Left renal pelvis (tissue), 4 donors: ENCODE measurements at regions not wholly inside any gene's neighbourhood (a gene's known extent, or its start where the extent isn't known, plus 50 kb on each side); places are given as distances from the start of the nearest gene placed in this dataset.

Experiments
- DNase-seq, 4 donors: peaks; one replicate each; pipeline ENCODE4 v3.0.0-alpha.2; 2013; ENCODE audit warnings: low read depth in 4 of 4, low spot score in 3 of 4

DNA sequence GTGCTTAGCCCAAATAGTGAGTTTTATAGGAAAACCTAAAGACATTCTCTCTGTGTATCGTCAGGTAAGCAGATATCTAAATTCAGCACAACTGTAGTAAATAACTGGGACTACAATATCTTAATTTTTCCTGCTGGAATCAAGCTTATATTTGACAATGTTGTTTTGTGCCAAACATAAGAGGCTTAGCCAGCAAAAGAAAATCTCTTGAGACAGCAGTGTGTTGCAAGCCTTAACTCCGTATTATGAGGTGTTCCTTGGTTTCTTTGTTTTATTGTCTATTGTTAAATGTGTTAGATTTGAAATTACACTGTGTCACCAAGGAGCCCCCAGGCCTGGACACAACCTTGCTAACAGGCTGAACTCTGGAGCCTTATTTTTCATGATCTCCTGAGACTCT lies 1570.6 kb upstream of the GOT2 start:
- DNase-seq: no peak

DNA sequence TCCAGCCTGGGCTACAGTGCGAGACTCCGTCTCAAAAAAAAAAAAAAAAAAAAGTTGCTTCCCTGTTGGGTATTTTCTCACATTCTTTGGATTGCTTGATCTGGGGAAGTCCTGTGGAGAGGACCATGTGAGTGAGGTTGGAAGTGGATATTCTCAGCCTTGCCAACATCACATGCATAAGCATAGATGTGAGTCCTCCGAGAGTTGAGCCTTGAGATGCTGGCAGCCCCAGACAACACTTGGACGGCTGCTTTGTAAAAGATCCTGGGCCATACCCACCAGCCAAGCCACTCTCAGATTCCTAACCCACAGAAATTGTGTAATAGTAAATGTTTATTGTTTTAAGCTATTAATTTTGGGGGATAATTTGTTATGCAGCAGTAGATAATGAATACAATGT lies 1570.0 kb upstream of the GOT2 start:
- DNase-seq: no peak

DNA sequence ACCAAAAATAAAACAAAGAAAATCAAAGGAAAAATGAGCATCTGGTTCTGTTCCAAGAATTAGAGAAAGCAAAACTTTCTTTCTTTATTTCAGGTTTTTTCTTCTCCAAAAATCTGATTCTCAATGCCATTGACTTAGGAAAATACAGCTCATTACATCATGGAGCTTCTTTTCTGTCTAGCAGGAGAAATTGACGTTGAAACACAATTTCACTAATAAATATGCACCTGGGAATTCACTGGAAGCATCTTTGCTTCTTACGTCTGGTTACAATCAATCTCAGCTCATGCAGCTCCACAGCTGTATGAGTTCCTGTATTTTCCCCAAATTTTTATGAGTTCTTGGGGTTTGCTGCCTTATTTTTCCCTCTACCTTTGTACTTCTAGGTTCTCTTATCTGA lies 1568.6 kb upstream of the GOT2 start:
- no peak for DNase-seq

DNA sequence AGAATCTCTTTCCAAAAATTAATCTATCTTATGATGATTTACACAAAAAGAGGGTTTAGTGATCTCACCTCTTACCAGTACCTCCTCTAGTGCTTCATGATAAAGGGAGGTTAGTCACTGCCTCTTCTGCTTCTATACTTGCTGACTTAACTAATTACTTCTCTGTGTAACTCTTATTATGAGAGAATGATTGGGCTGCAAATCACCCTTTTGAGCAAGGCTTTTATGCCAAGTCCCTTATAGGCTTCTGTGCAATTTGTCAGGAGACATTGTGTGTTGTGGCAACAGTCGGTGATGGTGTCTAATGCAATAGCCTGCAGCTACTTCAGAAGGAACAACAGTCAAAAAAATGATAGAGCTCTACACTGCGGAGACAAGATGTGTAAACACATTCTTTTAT lies 1568.1 kb upstream of the GOT2 start:
- DNase-seq: no peak

DNA sequence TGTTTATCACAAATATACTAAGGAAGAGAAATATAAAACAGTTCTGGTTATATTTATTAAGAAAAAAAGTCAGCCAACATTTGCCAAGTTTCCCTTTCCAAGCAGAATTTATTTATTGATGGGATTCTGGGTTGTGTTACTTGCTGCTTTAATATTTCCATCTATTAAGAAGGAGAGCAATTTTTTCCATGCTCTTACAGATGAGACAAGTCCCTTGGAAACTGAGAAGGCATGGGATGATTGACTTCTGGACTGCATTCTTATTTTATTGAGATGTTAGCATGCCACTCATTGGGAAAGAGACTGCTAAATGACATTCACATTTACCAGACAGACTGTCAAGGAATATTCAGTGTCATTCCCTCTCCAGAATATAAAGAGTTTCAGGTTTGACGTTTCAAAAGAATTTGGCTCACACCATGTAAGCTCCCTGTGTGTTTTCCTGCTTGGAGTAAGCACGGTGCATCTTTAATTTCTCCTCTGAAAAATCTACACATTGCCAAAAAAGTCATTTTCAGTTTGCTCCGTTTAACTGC lies 1565.2 kb upstream of the GOT2 start:
- no peak for DNase-seq

DNA sequence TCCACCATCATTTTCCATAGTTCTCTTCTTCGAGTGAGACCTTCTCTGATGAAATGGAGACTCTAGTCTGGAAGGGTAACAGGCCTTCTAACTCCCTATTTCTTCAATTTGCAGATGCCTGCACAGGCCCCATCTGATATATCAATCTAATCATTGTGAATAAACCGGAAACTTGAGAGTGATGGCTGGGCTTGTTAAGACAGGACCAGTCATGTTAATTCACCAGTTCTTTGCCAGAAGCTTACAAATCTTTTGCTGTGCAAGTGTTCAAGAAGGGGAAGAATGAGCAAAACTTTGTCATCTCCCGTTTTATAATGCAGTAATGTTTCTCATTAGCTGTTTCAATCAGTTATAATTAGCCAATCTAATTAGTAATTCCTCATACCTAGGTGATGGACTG lies 1561.3 kb upstream of the GOT2 start:
- DNase-seq: no peak

DNA sequence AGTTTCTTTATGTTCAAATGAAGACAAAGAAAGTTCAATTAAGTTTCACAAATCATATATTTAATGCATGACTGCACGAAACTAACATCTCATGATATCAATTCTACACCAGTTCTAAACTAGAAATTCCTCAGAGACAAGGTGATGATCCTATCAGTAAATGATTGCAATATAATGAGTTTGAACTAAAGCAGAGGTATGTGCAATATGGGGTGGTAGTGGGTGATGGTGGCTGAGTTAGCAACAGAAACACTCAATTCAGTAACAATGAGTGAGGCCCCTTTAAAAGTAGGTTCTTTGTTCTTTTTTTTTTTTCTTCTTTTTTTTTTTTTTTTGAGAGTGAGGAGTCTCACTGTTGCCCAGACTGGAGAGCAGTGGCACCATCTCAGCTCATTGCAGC lies 1551.7 kb upstream of the GOT2 start:
- DNase-seq: no peak

DNA sequence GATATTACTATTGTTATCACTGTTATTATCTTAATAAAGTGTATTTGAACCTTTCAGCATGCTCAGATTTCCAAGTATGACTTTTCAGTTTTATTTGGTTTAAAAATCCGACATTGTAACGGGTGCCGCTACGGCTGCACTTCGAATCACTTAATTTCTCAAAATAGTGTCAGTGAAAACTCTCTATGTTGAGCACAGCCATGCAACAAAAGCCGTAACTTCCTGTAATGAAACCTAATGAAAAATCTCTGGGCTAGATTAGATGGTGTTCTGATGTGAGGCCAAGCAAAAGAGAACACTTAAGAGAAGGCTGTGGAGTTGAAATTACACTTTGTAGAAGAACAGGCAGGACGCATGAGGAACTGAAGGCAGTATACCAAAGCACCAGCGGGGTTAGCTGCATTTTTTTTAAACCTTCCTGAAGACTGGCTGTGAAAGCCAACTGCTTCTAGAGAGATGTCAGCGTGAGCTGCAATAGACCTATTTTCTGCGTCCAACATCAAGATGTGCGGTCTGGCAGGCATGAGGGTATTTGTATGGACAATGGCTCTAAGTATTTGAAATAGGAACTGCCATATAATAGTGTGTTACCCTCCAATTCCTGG lies 1545.0 kb upstream of the GOT2 start:
- DNase-seq: no peak

DNA sequence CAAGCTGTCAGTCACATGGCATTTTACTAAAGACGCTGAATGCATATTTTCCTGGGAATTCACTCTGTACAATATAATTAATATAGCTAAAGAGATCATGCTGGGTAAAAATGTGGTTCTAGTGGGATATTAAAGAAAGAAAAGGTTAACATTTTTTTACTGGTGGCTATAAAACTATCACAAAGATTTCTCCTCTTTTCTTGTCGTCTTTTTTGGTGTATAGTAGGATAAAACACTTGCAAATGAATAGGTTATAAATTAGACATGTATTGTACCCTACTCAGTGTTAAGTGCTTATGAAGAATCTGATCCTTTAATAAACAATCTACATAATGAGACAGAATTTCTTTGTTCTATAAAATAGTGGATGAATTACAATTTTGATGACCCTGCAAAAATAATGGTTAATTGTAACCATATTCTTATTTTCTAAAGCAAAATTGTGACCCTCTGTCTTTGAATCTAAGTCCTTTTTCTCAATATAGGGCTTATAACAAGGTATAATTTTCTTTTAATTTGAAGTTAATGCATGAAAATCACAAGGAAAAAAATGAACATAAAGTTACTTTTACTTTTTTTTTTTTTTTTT lies 1540.4 kb upstream of the GOT2 start:
- no peak for DNase-seq

DNA sequence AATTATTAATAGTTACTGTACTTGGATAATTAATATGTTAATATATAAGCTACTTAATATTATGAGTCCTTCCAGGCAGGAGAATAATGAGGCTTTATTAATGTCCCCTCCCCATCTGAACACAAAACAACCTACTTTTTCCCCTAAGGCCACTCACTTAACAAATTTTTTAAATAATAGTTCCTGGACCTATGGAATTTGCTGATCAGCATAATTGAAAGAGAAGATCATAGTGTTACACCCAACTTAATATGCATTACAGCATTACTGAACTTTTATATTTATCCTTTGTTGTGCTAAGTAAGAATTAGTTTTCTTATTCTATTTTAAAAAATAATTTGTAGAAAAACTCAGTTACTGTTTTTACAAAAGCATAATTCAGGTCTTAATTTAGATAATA lies 1537.7 kb upstream of the GOT2 start:
- no peak for DNase-seq

DNA sequence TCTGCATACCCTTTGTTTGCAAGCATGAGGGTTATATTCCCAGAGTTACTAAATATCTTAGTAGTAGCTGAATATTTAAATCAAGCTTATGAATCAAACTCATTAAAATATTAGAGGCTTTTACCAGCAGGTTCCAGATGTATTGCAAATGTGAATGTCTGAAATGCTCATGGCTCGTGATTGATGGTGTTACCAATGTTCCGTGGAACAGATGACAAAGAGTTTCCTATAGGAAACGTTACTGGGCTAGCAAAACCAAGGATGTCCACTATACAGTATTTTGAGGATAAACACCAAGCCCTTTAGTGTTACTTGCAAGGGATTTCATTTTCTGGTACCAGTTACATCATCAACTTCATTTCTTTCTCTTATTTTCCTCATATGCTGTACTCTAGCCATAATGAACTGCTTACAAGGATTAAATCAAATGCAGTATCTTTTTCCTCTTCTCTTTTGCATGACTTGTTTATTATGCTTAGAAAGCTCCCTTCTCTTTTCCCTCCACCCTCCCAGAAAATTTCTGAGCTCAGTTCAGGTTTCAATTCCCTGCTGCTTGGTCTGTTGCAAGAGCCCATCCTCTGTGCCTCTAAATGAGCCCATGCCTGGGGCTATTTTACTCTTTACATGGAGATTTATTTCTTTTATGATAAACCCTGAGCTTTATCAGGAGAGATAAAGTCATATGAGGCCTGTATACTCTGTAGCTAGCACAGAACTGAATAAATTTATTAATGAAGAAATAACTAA lies 1537.1 kb upstream of the GOT2 start:
- DNase-seq: no peak

DNA sequence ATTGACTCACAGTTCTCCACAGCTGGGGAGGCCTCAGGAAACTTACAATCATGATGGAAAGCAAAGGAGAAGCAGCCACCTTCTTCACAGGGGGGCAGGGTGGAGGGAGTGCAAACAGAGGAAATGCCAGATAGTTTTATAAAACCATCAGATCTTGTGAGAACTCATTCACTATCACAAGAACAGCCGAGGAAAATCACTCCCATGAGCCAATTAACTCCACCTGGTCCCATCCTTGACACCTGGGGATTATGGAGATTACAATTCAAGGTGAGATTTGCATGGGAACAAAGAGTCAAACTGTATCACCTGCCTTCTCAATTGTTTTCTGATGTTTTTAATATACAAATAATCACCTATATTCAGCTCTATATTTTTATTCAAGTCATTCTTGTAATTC lies 1527.3 kb upstream of the GOT2 start:
- no peak for DNase-seq

DNA sequence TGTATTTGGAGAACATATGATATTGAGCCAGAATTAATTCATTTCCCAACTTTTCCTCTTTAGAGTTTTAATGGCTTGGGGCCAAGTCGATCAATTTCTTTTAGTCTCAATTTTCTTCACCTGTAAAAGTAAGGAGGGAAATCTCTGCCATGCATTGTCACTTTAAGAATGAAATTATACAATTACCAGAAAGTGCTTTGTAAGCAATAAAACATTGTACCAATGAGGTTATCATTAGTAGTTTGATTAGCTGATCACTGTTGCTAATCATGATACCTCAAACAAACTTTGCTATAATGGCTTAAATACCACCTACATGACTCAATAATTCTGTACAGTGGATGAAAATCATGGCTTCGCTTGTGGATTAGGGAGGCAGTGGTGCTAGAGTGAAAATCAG lies 1525.8 kb upstream of the GOT2 start:
- DNase-seq: no peak

DNA sequence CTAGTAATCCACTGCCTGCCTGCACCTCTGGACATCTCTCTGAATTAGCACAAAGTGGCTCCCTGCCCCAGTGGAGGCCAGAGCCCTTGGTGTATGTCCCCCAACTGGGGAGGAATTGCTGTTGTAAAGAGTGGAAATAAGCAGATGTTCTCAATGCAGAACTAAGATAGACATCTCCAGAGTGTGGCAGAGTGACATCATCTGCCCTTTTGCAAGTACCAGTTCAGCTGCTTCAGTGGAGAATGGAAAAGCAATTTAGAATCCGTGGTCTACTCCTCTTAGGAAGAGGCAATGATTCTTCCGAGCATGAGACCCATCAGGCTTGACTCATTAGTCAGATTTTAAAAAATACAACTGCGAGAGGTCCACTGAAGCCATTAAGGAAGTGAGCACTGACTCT lies 1512.0 kb upstream of the GOT2 start:
- DNase-seq: no peak

DNA sequence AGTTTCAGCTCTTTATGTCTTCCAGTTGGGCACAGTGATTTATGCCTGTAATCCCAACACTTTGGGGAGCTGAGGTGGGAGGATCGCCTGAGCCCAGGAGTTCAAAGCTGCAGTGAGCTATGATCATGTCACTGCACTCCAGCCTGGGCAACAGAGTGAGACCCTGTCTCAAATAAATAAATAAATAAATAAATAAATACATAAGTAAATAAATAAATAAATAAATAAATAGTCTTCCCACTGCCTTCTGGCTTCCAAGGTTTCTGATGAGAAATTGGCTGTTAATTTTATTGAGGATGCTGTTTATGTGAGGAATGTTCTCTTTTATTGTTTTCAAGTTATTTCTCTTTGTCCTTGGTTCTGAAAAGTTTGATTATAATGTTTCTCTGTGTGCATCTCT lies 1507.6 kb upstream of the GOT2 start:
- no peak for DNase-seq

DNA sequence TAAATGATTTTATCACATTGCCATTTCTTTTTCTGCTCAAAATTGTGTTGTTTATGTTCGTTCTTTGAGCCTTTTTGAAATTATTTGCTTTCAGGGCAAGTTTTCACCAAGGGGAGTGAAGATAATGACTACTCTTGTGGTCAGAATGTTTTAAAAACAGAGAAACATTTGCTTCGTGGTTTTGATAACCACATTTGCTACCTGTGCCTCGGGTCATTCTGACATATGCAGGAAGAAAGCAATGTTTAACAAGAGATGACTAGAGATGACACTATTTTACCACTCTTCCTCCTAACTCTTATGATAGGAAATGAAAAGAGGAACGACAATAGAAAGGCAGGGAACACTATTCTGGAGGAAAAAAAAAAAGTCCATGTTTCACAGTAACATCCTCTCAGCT lies 1496.5 kb upstream of the GOT2 start:
- no peak for DNase-seq

DNA sequence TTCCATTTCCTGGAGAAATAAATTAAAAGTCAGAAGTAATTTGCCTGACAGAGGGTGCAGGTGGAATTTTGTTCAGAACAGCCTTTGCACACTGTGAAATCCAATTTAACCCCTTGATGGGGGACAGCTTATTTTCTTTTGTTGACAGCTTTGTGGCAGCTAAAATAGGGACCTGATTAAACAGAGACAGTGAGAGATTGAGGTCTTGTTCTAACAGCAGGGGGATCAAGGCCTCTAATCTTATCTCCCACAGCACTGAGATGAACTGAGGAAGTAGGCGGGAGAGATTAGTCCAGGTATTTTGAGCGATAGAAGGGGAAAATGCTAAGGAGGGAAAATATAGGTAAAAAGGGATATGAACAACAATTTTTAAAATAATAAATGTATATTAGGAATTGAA lies 1491.4 kb upstream of the GOT2 start:
- no peak for DNase-seq

DNA sequence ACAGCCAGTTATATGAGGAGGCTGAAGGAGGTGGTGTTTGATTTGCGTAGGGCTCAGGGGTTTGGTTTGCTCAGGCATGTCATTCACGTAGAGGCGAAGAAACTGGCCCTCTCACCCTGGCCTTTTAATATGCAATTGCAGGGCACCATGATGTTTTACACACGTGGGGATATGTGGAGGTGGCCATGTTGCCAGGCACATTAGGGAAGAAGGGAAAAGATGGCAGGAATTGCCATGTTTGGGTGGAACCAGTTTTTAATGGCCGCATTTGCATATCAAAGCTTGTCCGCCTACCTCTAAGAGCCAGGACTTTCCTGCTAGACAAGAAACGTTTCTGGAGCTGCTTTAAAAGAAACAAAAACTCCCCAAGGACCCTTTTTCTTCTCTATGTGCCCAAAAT lies 1483.7 kb upstream of the GOT2 start:
- DNase-seq: no peak

DNA sequence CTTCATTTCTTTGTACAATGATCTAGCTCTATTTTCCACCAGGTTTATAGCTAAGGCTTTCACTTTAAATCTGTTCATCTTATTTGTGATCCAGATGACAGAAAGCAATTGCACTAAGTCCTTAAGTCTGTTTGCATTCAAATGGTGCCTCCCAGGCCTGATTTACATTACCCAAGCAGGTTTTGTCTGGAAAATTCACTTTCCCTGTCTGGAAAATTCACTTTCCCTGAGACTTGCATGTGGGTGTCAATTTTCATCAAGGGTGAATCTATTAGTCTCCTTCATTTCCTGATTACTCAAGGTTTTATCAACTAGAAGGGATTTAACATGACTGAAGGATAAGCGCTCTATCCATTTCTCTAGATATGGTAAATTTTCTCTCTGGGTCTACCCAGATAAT lies 1480.2 kb upstream of the GOT2 start:
- DNase-seq: no peak

DNA sequence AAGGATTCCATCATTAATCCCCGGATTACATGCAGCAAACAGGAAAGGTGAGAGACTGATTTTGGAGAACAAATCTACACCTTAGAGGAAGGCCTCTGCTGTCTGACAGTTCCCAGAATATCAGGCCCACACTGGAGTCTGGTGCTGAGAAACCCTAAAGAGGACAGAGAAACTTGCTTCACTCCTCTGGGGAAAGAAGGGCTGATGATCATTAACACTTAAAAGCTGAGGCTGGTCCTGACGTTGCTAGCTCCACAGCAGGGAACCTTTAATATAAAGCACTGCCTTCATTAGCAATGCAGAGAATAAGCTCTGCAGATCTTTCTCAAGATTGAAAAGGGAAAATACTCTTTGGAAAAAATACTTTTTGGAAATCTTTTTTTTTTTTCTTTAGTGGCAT lies 1472.4 kb upstream of the GOT2 start:
- no peak for DNase-seq

DNA sequence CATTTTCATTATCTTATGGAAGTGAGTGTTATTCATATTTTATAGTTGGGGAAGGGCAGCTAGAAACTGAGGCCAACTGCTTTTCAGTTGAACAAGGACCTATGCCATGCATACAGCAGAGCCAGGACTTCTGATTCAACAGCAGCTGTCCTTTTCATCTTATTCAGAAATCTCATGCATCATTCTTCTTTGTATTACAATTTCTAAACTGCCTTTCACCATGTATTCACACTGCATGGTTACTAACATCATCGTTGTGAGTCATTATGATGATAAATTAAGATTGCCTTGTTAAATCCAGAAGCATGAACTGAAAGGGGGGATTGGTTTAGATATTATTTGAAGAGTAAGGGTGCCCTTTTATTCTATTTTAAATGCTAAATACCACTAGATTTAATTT lies 1470.1 kb upstream of the GOT2 start:
- no peak for DNase-seq

DNA sequence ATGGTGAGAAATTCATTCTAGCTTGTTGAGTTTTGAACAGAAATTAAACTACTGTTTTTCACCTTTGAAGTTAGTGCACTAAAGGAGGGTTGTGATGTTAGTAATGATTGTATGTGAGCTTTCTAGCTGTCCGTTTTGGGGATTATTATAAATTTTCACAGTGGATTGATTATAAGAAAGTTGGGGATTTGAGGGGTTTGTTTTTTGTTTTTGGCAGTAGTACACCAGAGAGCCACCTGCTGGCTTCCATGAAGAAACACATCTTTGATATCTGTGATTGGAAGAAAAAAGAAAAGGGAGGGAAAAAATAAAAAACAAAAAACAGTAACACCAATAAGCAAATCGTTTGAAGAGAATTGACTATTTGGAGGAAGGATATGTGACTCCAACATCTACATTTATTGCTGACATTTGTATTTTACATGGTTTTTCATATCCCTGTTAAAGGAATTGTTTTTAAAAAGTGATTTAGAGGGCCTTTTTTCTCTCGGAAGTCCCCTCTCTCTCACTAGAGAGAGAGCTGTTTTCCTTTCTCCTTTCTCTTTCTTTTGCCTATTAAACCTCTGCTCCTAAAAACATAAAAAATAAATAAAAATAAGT lies 1469.5 kb upstream of the GOT2 start:
- DNase-seq: no peak
